ENCODE measurements at regions not wholly inside any gene's neighbourhood (a gene's known extent, or its start where the extent isn't known, plus 50 kb on each side); places are given as distances from the start of the nearest gene placed in this dataset.
"Not testable (repeated sequence)": the region's sequence is repeated elsewhere in the genome, so short reads cannot be mapped to it uniquely, and the experiment has no call there.

- DNase-seq = no peak
Observed at GRCh38 chr10:106284802-106285587, 879.5 kb downstream of the SORCS1 start.

DNA sequence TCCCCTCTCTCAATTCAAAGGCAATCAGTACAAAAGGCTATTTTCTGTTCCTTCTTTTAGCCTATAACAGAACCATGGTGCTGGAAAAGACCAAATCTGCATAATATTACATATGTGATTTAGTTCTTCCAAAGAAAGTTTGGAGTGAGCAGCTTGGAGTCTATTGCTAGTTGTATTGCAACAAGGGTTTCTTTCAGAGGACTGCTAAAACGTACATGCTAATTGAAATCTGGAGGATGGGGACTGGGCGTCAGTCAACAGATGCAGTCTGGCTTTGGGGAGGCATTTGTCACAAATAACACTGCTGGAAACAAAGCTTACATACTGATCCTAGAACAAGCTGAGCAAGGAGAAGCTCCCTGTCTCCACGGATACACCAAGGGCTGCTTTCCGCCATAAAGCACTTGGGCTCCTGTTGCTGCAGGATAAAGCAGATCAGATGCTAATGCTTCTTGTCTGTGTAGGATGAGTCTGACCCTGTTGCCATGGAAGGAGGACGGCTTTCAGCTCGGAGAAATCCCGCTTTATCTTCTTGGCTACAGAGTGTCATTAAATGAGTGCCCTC lies 883.5 kb downstream of the SORCS1 start:
- no peak for DNase-seq

DNA sequence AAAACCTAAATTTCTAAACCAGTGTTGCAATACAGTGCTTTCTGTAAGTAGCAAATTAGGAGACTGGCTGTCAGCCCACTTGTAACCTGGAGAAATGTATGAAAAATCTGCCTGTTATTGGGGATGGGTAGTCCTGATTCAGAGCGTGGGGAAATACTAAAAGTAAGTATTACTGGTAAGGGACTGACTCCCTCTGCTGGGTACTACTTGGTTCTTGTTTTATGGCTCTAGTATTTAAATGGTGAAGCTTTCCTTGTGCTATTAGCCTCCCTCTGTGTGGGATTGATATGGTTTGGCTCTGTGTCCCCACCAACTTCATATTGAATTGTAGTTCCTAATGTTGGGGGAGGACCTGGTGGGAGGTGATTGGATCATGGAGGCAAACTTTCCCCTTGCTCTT lies 886.1 kb downstream of the SORCS1 start:
- DNase-seq = peak; percentile 3

DNA sequence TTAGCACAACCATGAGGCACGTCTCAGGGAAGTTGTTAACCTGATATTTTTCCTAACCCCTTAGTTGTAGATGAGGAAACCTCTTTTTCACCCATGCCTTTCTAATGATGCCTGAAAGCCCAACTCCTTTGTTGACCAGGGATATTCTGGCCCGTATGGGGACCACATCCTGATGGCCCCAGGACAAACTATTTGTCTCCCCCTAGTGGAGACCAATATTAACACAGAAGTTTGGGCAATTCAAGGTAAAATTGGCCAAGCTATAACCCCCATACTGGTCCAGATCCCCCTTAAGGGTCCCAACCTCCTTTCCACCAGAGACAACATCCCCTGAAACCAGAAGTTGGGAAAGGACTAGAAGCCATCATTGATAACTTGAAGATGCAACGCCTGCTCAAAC lies 893.3 kb downstream of the SORCS1 start:
- no peak for DNase-seq

DNA sequence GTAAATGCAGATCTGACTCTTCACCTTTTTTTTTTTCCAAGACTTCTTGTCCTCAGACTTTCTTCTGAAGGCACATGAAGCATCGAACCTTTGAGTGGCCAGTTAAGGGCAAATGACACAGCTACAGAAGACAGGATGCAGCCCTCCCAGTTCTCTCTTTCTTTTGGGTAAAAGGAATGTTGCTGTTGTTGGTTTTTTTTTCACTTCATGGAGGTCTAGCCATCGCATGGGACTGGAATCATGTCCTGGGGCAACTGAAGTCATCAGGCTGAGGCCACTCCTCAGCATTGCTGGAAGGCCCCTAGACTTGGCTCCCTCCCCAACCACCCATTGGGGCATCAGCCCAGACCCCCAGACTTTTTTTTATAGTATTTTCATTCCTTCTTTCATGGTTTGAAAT lies 896.5 kb downstream of the SORCS1 start:
- no peak for DNase-seq

DNA sequence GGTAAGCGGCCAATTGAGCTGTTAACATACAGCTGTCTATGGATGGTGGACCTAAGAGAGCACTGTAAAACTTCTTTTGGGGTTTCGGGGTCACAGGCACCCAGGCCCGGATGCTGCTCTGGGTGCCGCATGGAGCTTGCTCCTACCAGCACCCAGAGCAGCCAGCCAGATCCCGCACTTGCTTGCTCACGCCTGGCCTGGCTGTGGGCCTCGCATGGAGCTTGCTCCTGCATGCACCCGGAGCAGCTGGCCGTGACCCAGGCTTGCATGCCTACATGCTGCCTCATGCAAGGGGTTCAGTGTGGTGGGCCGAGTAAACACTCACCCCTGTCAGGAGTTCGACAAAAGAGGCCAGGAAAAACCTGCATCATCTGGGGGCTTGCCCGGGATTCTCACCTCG lies 896.9 kb downstream of the SORCS1 start:
- no peak for DNase-seq

DNA sequence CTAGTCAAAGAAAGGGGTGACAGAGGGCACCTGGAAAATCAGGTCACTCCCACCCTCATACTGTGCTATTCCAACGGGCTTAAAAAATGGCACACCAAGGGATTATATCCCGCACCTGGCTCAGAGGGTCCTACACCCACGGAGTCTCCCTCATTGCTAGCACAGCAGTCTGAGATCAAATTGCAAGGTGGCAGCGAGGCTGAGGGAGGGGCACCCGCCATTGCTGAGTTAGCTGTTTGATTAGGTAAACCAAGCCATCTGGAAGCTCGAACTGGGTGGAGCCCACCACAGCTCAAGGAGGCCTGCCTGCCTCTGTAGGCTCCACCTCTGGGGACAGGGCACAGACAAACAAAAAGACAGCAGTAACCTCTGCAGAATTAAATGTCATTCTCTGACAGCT lies 907.1 kb downstream of the SORCS1 start:
- DNase-seq = not testable (repeated sequence)

DNA sequence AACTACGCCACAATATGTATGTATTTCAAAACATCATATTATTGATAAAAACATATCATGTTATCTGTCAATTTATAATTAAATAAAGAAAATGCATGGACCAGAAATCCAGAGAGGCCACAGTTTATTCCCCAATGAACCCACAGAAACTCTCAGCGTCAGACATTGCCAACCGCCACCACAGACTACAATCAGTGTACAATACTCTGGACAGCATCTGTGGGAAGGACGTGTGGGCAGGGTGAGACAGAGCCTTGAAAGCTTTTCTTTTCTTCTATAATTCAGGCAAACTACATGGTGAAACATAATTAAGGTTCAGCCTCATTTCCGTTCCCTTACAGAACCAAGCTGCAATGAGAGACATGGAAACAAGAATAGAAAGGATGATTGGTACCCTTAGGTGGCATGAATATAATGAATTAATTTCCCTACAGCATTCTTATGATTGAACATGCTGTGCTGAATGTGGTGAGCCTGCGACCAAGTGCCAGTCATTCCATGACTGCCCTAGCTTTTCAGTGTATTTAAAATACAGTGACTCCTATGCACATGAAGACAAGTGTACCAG lies 909.3 kb downstream of the SORCS1 start:
- DNase-seq = no peak

DNA sequence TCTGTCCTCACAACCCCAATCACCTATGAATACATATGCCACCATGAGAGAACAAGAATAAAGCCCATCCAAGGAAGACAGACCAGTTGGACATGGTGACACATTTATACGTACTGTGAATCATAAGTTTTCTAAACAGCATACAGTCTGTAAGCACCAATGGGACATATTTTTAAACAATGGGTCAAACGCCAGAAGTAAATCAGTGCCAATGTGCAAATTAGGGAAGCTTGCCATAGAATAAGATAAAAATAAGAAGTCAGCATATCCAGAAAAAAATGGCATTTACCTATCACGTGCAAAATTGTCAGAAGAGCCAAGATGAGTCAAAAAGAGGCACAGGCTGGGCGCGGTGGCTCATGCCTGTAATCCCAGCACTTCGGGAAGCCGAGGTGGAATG lies 910.4 kb downstream of the SORCS1 start:
- no peak for DNase-seq

DNA sequence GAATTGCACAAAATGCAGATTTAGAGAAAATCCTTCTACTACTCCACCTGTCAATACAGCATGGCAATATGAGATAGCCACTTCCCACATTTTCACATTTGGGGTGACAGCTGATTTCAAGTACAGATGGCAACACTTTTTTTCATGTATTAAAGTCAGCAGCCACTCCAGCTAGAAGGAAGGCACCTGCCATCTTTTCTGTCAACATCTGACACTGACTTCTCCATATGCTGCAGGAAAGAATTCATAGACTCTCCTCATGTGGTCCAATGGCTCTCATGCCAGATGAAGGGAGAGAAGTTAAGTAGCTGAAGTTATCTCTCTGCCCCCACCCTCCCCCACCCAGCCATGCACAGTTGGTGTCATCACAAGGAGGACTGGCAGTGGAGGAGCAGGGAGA lies 912.0 kb downstream of the SORCS1 start:
- no peak for DNase-seq

GRCh38 chr10:106251573-106251972 lies 912.9 kb downstream of the SORCS1 start:
- no peak for DNase-seq

GRCh38 chr10:106242301-106242700 lies 922.2 kb downstream of the SORCS1 start:
- DNase-seq = no peak

DNA sequence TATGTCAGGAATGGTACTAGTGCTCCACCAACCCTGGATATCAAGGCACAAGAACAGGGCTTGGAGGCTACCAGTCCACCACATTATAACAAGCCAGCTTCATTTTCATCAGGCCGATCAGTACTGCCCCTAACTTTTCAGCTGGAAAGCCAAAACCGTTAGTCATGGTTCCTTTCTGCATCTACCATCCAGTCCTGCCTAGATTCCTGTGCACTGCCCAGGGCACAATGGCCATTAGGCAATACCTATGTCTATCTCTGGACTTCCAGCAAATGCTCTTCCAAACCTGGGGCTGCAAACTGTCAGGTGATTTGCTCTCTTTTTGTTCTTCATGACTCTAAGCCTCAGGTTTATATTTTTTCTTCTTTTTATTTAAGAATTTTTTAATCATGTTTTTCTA lies 937.7 kb downstream of the SORCS1 start:
- no peak for DNase-seq

DNA sequence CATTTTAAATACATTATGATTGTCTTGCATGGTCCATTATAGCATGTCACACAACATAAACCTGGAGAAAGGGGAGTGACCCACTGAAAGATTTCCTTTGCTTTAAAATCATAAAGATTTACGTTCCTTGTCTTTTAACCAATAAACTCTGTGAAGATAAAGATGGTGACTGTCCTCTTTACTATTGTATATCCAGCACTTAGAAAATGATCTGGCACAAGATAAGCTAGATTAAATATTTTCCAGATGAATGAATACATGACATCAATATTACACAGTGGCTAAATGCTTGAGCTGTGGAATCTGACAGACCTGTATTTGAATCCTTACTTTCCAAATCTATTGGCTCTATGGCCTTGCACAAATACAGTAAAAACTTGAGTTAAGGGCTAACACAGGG lies 938.4 kb downstream of the SORCS1 start:
- DNase-seq = no peak

DNA sequence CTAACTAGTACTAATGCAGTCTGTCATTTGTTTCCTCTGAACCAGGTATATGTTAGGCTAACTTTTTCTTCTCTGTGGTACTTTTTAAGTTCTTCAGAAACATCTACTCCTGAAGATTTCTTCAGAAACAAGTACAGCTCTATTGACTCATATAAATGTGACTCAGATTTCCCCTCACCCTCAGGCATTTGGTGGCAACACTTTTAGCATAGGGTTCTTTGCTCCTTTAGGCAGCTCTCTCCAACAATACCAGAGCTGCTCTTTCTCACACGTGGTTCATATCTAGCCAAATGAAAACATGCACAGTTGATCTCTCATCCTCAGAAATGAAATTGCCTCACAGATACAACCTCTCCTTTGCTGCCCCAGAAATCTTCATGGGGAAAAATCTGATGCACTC lies 939.8 kb downstream of the SORCS1 start:
- no peak for DNase-seq

DNA sequence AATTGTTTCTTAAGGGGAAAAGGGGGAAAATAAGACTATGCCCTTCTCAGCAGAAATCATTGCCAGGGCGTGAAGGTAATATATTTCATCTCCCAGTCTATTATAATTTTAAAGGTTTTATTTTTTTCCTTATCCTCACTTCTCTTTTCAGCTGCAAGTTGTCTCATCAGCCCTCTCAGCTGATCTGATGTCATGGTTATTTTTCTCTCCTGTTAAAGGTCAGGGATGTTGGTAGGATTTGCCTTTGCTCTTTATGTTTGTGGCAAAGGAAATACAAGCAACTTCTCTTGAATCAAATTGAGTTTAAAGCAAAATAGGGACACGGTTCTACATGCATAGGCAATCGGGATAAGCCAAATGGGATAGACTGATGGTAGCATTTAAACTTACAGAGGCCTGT lies 946.9 kb downstream of the SORCS1 start:
- DNase-seq = no peak

DNA sequence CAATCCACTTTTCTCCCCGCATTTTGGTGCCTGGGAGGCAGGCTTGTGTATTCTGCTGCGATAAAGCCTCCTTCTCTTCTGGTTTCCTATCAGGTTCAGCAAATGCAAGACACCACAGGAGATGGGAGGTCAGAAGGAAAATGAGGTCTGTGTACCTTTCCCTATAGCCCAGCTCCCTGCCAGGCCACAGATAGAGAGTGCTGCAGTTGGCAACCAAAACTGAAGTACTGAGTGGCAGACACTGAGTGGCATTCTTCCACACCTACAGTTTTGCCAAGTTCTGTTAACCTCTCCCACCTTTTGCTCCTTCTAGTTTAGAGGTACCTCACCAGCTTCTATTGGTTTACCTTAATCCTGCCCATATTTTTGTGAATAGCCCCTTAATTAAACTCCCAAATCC lies 948.4 kb downstream of the SORCS1 start:
- no peak for DNase-seq

DNA sequence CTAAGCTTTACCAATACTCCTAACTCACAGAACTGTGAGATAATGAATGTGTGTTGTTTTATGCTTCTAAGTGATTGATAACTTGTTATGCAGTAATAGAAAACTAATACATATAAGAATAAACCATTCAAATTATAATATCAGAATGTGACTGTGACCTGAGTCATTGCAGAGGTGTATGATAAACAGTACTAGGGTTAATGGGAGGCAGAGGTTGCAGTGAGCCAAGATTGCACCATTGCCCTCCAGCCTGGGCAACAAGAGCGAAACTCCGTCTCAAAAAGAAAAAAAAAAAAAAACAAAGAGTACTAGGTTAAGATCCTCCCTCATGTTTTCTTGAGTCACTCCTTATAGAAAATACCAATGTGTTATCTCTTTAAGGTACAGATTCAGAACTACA lies 950.3 kb downstream of the SORCS1 start:
- no peak for DNase-seq

DNA sequence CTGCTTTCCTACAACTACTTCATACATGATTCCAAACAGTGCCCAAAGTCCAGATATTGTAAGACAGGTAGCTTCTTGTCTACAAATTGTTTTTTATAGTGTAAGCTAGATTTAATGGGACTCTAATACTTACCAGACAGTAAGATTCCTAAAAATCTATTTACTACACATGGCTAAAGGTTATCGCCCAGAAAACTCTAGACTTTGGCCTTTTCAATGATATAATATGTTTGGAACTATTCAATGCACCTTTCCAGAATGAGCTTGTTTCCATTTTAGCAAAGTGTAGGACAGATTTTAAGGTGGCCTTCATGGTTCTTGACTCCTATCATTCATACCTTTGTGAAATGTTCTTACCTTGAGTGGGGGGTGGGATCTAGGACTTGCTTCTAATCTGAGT lies 951.0 kb downstream of the SORCS1 start:
- DNase-seq = no peak

DNA sequence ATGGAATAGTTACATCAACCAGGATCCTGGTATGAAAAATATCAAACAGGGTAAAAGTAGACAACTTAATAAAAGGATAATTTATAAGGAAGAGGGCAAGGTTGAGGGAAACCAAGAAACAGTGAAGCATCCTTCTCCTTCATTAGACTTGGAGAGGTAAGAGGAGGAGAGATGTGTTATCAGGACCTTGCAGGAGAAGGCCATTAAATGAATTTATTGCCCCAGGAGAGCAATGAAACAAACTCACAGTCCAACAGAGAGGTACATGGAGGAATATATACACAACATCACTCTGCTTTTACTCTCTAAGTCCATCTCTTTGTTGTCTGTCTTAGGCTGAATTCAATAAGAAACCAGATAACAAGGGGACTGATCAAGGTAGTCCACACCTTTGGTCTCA lies 966.2 kb downstream of the SORCS1 start:
- DNase-seq = no peak

GRCh38 chr10:106189292-106189691 lies 975.2 kb downstream of the SORCS1 start:
- DNase-seq = no peak

DNA sequence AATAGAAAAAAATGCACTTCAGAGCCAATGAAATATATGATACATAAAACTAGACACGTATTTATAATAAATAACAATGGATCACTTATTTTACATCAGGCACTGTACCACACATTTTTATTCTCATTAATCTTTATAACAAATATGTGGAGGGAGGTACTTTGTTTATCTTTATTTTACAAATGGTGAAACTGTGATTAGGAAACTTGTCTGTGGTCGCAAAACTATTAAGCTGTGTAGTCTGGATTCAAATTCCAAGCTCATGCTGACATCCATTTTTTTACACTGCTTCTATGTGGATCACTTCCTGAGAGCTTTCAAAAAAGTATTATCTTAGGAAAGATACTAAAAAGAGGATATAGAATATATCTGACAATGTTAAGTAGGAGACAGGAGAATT lies 978.6 kb downstream of the SORCS1 start:
- DNase-seq = no peak

DNA sequence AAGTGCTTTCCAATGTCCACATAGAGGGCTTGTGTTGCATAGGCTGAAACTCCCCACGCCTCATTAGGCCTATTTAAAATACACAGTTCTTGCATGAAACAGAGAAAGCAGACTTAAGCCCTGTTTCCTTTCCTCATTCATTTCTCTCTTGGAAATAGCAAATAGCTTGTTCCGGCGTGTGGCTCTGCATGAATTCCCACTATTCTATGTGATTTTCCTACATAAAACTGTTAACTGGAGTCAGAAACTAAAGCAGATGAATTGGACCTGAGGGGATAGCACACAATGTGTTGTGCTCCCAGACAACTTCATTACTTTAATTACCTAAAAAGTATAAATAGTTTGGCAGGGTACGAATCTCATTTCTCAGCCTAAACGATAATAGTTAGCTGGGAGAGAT lies 981.5 kb downstream of the SORCS1 start:
- DNase-seq = no peak

- no peak for DNase-seq
Observed at GRCh38 chr10:106182542-106182941, 982.0 kb downstream of the SORCS1 start.
